Left ventricle myocardium inferior (tissue), 1 donor: ENCODE measurements at regions not wholly inside any gene's neighbourhood (a gene's known extent, or its start where the extent isn't known, plus 50 kb on each side); places are given as distances from the start of the nearest gene placed in this dataset.

ENCODE experiments used
- DNase-seq: peaks from one replicate; pipeline ENCODE4 v3.0.0-alpha.2; 2020
- H3K27ac ChIP-seq: fragments of 200-600 bp; replicated peaks from 2 replicates; pipeline ENCODE4 v1.8.0; 2021
- H3K27me3 ChIP-seq: fragments of 200-600 bp; 2 replicates; pipeline ENCODE4 v1.8.0; 2021; ENCODE audit warnings: low read depth
- H3K36me3 ChIP-seq: fragments of 200-600 bp; 2 replicates; pipeline ENCODE4 v1.8.0; 2021
- H3K4me1 ChIP-seq: fragments of 200-600 bp; 2 replicates; pipeline ENCODE4 v1.8.0; 2021
- H3K4me3 ChIP-seq: fragments of 200-600 bp; 2 replicates; pipeline ENCODE4 v1.8.0; 2021; ENCODE audit warnings: mild to moderate bottlenecking, moderate library complexity
- H3K9me3 ChIP-seq: fragments of 200-600 bp; replicated peaks from 2 replicates; pipeline ENCODE4 v1.8.0; 2021
- intact Hi-C: fragments of 100-400 bp; cut with micrococcal nuclease; formaldehyde crosslinking; loops from one replicate; pipeline ENCODE4 v1.11.0; 2022
- TF ChIP-seq, protein P1 (sequence below): fragments of 200-600 bp; IDR thresholded peaks from 2 replicates; pipeline ENCODE4 v1.8.0; 2021; ENCODE audit warnings: antibody characterized with exemption, mild to moderate bottlenecking, borderline replicate concordance
- donor health status: DM: no; HTN: yes; CAD: no; lungs with severe emphysema.

- no peak for DNase-seq
- Histone ChIP-seq H3K4me3 (no peak overlapping the region), H3K4me1 (no peaks in the 10 kb centered on the region), H3K27me3 (peaks cover 48% of the 10 kb centered on the region), H3K36me3 (no peaks in the 10 kb centered on the region), H3K9me3 (no peaks in the 10 kb centered on the region), H3K27ac (no peak overlapping the region)
- intact Hi-C loops: loop anchor here (10.0 kb wide), 1 partner anchor 604 kb away; no protein-coding TSS in a partner anchor
- TF ChIP-seq, protein P1, sequence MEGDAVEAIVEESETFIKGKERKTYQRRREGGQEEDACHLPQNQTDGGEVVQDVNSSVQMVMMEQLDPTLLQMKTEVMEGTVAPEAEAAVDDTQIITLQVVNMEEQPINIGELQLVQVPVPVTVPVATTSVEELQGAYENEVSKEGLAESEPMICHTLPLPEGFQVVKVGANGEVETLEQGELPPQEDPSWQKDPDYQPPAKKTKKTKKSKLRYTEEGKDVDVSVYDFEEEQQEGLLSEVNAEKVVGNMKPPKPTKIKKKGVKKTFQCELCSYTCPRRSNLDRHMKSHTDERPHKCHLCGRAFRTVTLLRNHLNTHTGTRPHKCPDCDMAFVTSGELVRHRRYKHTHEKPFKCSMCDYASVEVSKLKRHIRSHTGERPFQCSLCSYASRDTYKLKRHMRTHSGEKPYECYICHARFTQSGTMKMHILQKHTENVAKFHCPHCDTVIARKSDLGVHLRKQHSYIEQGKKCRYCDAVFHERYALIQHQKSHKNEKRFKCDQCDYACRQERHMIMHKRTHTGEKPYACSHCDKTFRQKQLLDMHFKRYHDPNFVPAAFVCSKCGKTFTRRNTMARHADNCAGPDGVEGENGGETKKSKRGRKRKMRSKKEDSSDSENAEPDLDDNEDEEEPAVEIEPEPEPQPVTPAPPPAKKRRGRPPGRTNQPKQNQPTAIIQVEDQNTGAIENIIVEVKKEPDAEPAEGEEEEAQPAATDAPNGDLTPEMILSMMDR: no peak
Measured at GRCh38 chr18:6488956-6489355, 74.2 kb upstream of the L3MBTL4 start.

DNA sequence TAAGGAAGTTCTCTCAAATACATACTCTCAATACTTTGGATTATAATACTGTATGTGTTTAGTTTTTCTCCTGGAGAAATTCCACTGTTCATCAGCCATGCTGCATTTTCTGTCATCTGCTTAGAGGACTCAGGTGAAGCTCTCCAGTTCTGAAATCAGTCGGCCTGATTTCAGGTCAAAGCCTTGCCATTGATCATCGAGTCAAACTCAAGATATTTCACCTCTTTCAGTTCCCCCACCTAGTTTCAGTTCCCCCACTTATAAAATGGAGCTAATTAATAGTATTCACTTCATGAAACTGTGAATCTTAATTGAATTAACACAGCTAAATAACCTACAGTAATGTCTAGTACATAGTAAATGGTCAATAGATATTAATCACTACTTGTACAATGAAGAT, 75.3 kb upstream of the L3MBTL4 start:
- Histone ChIP-seq H3K4me1 (no peaks in the 10 kb centered on the region), H3K9me3 (no peaks in the 10 kb centered on the region), H3K4me3 (no peak overlapping the region), H3K27ac (no peak overlapping the region), H3K36me3 (no peaks in the 10 kb centered on the region), H3K27me3 (peaks cover 52% of the 10 kb centered on the region)
- TF ChIP-seq, protein P1: no peak
- intact Hi-C loops: loop anchor here (10.0 kb wide), 1 partner anchor 605 kb away; no protein-coding TSS in a partner anchor
- DNase-seq: no peak

DNA sequence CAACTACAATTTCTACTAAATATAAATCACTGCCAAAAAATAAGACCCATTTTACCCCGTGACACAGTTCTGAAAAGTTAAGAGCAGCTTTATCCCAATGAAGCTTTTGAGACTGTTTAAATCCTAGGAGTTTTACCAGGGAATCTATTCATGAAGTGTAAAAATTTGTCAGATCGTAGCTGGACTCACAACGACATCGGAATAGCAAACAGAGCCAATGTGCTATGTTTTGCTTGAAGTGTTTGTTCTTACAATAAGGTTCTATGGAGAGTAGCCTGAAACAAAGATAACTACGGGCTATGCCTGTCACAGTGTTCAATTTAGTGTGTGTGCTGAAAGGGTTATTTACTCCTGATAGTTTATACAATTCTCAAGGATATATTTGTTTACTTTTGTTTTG, 78.5 kb upstream of the L3MBTL4 start:
- H3K9me3 ChIP-seq: no peaks in the 10 kb centered on the region
- H3K4me3 ChIP-seq: no peak overlapping the region
- TF ChIP-seq, protein P1: no peak
- H3K36me3 ChIP-seq: no peaks in the 10 kb centered on the region
- no peaks in the 10 kb centered on the region for H3K4me1 ChIP-seq
- no peak overlapping the region for H3K27ac ChIP-seq
- no peak for DNase-seq
- intact Hi-C loops: no loop called here
- peaks cover 38% of the 10 kb centered on the region for H3K27me3 ChIP-seq

GRCh38 chr18:6495536-6495935, 80.8 kb upstream of the L3MBTL4 start:
- H3K36me3 ChIP-seq: no peaks in the 10 kb centered on the region
- no peaks in the 10 kb centered on the region for H3K9me3 ChIP-seq
- no peaks in the 10 kb centered on the region for H3K4me1 ChIP-seq
- H3K27ac ChIP-seq: no peak overlapping the region
- TF ChIP-seq, protein P1: no peak
- intact Hi-C loops: no loop called here
- H3K27me3 ChIP-seq: peaks cover 25% of the 10 kb centered on the region
- H3K4me3 ChIP-seq: no peak overlapping the region
- DNase-seq: no peak

- H3K4me3 ChIP-seq: no peak overlapping the region
- intact Hi-C loops: no loop called here
Measured at GRCh38 chr18:6497543-6497942, 82.8 kb upstream of the L3MBTL4 start.

More at GRCh38 chr18:6497543-6497942, 82.8 kb upstream of the L3MBTL4 start:
- Histone ChIP-seq H3K27ac (no peak overlapping the region), H3K36me3 (no peaks in the 10 kb centered on the region), H3K27me3 (peaks cover 14% of the 10 kb centered on the region), H3K9me3 (no peaks in the 10 kb centered on the region), H3K4me1 (no peaks in the 10 kb centered on the region)
- TF ChIP-seq, protein P1: no peak
- DNase-seq: no peak
